Left lung (tissue), 4 donors: ENCODE measurements at regions not wholly inside any gene's neighbourhood (a gene's known extent, or its start where the extent isn't known, plus 50 kb on each side); places are given as distances from the start of the nearest gene placed in this dataset.
"Not testable (repeated sequence)": the region's sequence is repeated elsewhere in the genome, so short reads cannot be mapped to it uniquely, and the experiment has no call there.

Experiments used
- ATAC-seq: fragments of 200-7000 bp; cut with Tn5 transposase; one replicate; pipeline ENCODE4 v1.9.1; 2020; ENCODE audit warnings: moderate library complexity
- DNase-seq, 4 donors: peaks; one replicate each; pipeline ENCODE4 v3.0.0-alpha.2; 2013 to 2020
- H3K27ac ChIP-seq, 2 donors: fragments of 200-600 bp; sonication (generic) in 1 of 2; one replicate each; pipeline versions ENCODE4 v1.5.0 to v1.8.0; 2020 to 2021
- H3K27me3 ChIP-seq, 2 donors: fragments of 200-600 bp; sonication (generic) in 1 of 2; one replicate each; pipeline versions ENCODE4 v1.5.0 to v1.8.0; 2020 to 2021
- H3K36me3 ChIP-seq, 2 donors: fragments of 200-600 bp; sonication (generic) in 1 of 2; one replicate each; pipeline versions ENCODE4 v1.5.0 to v1.8.0; 2020 to 2021
- H3K4me1 ChIP-seq, 2 donors: fragments of 200-600 bp; one replicate each; pipeline ENCODE4 v1.8.0; 2021
- H3K4me3 ChIP-seq, 2 donors: fragments of 200-600 bp; sonication (generic) in 1 of 2; one replicate each; pipeline versions ENCODE4 v1.5.0 to v1.8.0; 2020 to 2021; ENCODE audit warnings: mild to moderate bottlenecking in 1 of 2
- H3K9me3 ChIP-seq, 2 donors: fragments of 200-600 bp; sonication (generic) in 1 of 2; one replicate each; pipeline versions ENCODE4 v1.5.0 to v1.8.0; 2020 to 2021
- intact Hi-C, 2 donors: fragments of 100-400 bp; cut with DNase I; formaldehyde crosslinking; loops; one replicate each; pipeline versions ENCODE4 v1.11.2 to v1.14.2; 2022
- TF ChIP-seq, protein P1 (sequence below), 2 donors: fragments of 200-600 bp; sonication (generic) in 1 of 2; IDR thresholded peaks; one replicate each; pipeline versions ENCODE4 v1.5.0 to v1.8.0; 2021; ENCODE audit warnings: antibody characterized with exemption in 2 of 2
- donor health status: DM: no; HTN: yes; CAD: no.
- donor health status: DM: no; HTN: no; CAD: no.

DNA sequence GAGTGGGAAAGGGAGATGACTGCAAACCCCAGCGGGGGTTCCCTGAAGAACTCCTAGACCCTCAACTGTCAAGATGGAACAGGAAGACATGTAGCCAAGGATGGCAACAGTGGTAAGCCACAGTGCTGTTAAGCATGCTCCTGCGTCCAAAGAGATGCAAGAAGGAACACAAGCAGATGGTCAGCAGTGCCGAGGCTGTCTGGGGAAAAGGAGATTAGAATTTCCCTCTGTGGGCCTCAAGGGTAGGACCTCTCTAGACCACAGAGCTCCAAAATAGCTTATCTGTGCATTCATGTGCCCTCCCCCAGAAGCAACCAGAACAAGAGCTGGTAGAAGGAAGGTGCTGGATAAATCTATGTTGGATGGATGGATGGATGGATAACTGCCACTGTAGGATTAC, 82.0 kb upstream of the CPEB2 start:
- Histone ChIP-seq H3K27me3 (no peaks in the 10 kb centered on the region), H3K9me3 (no peaks in the 10 kb centered on the region), H3K27ac (no peak overlapping the region), H3K4me3 (no peak overlapping the region), H3K36me3 (no peaks in the 10 kb centered on the region), H3K4me1 (no peaks in the 10 kb centered on the region)
- intact Hi-C loops: no loop called here
- TF ChIP-seq, protein P1, sequence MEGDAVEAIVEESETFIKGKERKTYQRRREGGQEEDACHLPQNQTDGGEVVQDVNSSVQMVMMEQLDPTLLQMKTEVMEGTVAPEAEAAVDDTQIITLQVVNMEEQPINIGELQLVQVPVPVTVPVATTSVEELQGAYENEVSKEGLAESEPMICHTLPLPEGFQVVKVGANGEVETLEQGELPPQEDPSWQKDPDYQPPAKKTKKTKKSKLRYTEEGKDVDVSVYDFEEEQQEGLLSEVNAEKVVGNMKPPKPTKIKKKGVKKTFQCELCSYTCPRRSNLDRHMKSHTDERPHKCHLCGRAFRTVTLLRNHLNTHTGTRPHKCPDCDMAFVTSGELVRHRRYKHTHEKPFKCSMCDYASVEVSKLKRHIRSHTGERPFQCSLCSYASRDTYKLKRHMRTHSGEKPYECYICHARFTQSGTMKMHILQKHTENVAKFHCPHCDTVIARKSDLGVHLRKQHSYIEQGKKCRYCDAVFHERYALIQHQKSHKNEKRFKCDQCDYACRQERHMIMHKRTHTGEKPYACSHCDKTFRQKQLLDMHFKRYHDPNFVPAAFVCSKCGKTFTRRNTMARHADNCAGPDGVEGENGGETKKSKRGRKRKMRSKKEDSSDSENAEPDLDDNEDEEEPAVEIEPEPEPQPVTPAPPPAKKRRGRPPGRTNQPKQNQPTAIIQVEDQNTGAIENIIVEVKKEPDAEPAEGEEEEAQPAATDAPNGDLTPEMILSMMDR (IDR thresholded peaks at IDR 0.05): no peak
- DNase-seq (no peak), ATAC-seq (no peak)

DNA sequence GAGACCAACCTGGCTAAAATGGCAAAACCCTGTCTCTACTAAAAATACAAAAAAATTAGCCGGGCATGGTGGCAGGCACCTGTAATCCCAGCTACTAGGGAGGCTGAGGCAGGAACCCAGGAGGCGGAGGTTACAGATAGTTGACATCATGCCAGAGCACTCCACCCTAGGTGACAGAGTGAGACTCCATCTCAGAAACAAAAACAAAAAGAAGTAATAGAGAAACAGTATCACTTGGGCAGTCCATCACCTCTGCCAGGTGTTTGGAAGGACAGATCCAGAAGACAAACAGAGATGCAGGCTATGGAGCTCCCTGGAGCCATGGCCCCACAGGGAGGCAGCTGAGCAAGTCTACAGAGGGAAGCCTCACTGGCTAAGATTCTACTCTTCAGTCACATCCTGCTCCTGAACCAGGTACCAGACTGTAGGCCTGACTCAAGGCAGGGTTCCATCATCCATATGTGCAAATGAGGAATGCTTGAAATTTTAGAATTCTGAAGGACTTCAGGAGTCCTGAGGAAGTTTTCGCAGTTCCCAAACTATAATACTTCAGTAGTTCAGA, 81.4 kb upstream of the CPEB2 start:
- no peak for ATAC-seq
- intact Hi-C loops: no loop called here
- TF ChIP-seq, protein P1 (IDR thresholded peaks at IDR 0.05): no peak

DNA sequence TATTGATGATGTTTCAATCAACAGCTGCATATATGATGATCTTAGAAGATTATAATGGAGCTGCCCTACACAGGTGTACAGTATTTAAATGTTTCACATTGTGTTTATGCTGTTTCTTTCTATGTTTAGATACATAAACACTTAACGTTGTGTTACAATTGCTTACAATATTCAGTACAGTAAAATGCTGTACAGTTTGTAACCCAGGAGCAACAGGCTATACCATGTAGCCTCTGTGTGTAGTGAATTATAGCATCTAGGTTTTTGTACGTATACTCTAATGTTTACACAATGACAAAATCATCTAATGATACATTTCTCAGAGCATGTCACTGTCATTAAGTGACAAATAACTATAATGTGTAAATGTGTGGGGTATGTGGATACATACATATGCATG, 80.5 kb upstream of the CPEB2 start:
- H3K27me3 ChIP-seq, DNase-seq, ATAC-seq, H3K36me3 ChIP-seq, H3K9me3 ChIP-seq, H3K27ac ChIP-seq, H3K4me3 ChIP-seq, intact Hi-C loops, H3K4me1 ChIP-seq: not testable (repeated sequence)

More for the DNA sequence above, 81.4 kb upstream of the CPEB2 start:
- no peak for DNase-seq
- Histone ChIP-seq H3K9me3 (no peaks in the 10 kb centered on the region), H3K27ac (no peak overlapping the region), H3K4me3 (no peak overlapping the region), H3K27me3 (no peaks in the 10 kb centered on the region), H3K4me1 (no peaks in the 10 kb centered on the region), H3K36me3 (no peaks in the 10 kb centered on the region)

DNA sequence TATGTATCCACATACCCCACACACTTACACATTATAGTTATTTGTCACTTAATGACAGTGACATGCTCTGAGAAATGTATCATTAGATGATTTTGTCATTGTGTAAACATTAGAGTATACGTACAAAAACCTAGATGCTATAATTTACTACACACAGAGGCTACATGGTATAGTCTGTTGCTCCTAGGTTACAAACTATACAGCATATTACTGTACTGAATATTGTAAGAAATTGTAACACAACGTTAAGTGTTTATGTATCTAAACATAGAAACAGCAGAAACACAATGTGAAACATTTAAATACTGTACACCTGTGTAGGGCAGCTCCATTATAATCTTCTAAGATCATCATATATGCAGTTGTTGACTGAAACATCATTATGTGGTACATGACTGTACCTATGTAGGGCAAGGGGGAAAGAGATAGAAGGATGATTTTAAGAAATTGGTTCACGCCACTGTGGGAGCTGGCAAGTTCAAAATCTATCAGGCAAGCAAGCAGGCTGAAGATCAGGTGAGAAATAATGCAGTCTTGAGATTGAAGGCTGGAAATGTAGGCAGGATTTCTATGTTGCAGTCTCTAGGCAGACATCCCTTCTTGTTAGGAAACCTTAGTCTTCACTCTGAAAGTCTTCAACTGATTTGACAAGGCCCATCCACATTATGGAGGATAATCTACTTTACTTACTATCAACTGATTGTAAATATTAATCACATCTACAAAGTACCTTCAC, 78.0 kb upstream of the CPEB2 start:
- Histone ChIP-seq H3K4me3 (no peak overlapping the region), H3K9me3 (no peaks in the 10 kb centered on the region), H3K36me3 (no peaks in the 10 kb centered on the region), H3K4me1 (no peaks in the 10 kb centered on the region), H3K27ac (no peak overlapping the region), H3K27me3 (no peaks in the 10 kb centered on the region)
- ATAC-seq: no peak
- intact Hi-C loops: no loop called here
- TF ChIP-seq, protein P1 (IDR thresholded peaks at IDR 0.05): no peak
- no peak for DNase-seq

DNA sequence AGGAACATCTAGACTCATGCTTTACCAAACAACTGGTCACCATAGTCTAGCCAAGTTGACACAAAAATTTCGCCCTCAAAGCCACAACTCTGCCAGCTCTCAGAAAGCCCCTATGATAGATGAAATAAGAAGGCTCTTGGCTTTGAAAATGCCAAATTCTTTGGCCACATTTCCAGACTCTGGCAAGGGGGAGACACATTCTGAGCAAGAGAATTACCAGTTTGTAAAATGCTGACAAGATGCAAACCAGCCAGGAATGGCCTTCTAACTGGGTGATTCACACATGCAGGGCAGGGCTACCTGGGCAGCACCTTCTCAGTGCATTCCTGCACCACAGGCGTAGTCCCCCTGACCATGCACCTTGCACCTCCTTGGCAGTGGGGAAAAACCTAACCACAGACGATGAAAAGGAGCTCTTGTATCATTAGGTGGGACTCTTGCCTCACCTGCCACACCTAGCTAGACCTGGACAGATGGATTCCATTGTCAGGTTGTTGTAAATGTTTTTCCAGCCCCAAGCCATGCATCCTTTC, 77.4 kb upstream of the CPEB2 start:
- no peaks in the 10 kb centered on the region for H3K9me3 ChIP-seq
- H3K27ac ChIP-seq: no peak overlapping the region
- intact Hi-C loops: no loop called here
- no peak for ATAC-seq
- no peak overlapping the region for H3K4me3 ChIP-seq
- no peaks in the 10 kb centered on the region for H3K36me3 ChIP-seq
- no peak for DNase-seq
- TF ChIP-seq, protein P1 (IDR thresholded peaks at IDR 0.05): no peak
- no peaks in the 10 kb centered on the region for H3K4me1 ChIP-seq
- H3K27me3 ChIP-seq: no peaks in the 10 kb centered on the region
